ENCODE measurements at regions not wholly inside any gene's neighbourhood (a gene's known extent, or its start where the extent isn't known, plus 50 kb on each side); places are given as distances from the start of the nearest gene placed in this dataset.

- no peak for TF ChIP-seq CTCF (conservative IDR thresholded peaks at IDR 0.05; ENCODE audit: control insufficient read depth, insufficient read depth, low read depth, low read length)
- no peak for DNase-seq (ENCODE audit: low read depth)
- no peak overlapping the region for H3K4me3 ChIP-seq (ENCODE audit: control insufficient read depth, low read depth, low read length)
Observed at GRCh38 chr16:59440502-59440901, 706.4 kb upstream of the GOT2 start.

- TF ChIP-seq CTCF (conservative IDR thresholded peaks at IDR 0.05; ENCODE audit: control insufficient read depth, insufficient read depth, low read depth, low read length) = no peak
- DNase-seq (ENCODE audit: low read depth) = no peak
- H3K4me3 ChIP-seq (ENCODE audit: control insufficient read depth, low read depth, low read length) = no peak overlapping the region
Observed at GRCh38 chr16:59432896-59433295, 698.8 kb upstream of the GOT2 start.

- no peak for TF ChIP-seq CTCF (conservative IDR thresholded peaks at IDR 0.05; ENCODE audit: control insufficient read depth, insufficient read depth, low read depth, low read length)
- no peak for DNase-seq (ENCODE audit: low read depth)
- H3K4me3 ChIP-seq (ENCODE audit: control insufficient read depth, low read depth, low read length) = no peak overlapping the region
Observed at GRCh38 chr16:59432276-59432675, 698.2 kb upstream of the GOT2 start.

GRCh38 chr16:59424714-59425273 lies 690.7 kb upstream of the GOT2 start:
- no peak overlapping the region for H3K4me3 ChIP-seq (ENCODE audit: control insufficient read depth, low read depth, low read length)
- no peak for DNase-seq (ENCODE audit: low read depth)
- TF ChIP-seq CTCF (conservative IDR thresholded peaks at IDR 0.05; ENCODE audit: control insufficient read depth, insufficient read depth, low read depth, low read length) = no peak

GRCh38 chr16:59411961-59412841 lies 678.1 kb upstream of the GOT2 start:
- peak; percentile 38 for TF ChIP-seq CTCF (conservative IDR thresholded peaks at IDR 0.05; ENCODE audit: control insufficient read depth, insufficient read depth, low read depth, low read length)
- H3K4me3 ChIP-seq (ENCODE audit: control insufficient read depth, low read depth, low read length) = no peak overlapping the region
- DNase-seq (ENCODE audit: low read depth) = peak; percentile 7

DNA sequence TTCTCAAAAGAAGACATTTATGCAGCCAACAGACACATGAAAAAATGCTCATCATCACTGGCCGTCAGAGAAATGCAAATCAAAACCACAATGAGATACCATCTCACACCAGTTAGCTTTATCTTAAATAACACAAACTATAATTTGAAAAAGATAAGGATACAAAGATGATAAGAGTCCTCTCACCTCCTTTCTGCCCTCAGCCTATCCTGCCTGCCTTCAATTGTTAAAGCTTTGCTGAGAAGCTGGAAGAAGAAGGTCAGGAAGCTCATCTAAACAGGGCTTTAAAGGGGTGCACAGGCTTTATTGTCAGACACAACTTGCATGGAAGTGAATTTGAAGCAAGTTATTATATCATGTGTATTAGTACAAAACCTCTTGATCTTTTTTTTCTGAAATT lies 676.3 kb upstream of the GOT2 start:
- DNase-seq (ENCODE audit: low read depth) = no peak
- H3K4me3 ChIP-seq (ENCODE audit: control insufficient read depth, low read depth, low read length) = no peak overlapping the region
- no peak for TF ChIP-seq CTCF (conservative IDR thresholded peaks at IDR 0.05; ENCODE audit: control insufficient read depth, insufficient read depth, low read depth, low read length)
